Adrenal gland (tissue), 9 donors: ENCODE measurements at regions not wholly inside any gene's neighbourhood (a gene's known extent, or its start where the extent isn't known, plus 50 kb on each side); places are given as distances from the start of the nearest gene placed in this dataset.

Experiments used
- DNase-seq, 7 donors: peaks; one replicate each; pipeline ENCODE4 v3.0.0-alpha.2; 2019 to 2020
- H3K27ac ChIP-seq, 5 donors: fragments of 200-600 bp; sonication (generic) in 4 of 5; 1 replicate in 3 of 5; 2 replicates in 2 of 5; pipeline versions ENCODE4 v1.5.1 to v1.8.0; 2016 to 2020; ENCODE audit warnings: mild to moderate bottlenecking in 1 of 5
- H3K27me3 ChIP-seq: fragments of 200-600 bp; 2 replicates; pipeline ENCODE4 v1.8.0; 2021
- H3K36me3 ChIP-seq, 2 donors: fragments of 200-600 bp; replicated peaks in 1 of 2; 1 replicate in 1 of 2; 2 replicates in 1 of 2; pipeline versions ENCODE4 v1.5.1 to v1.8.0; 2018 to 2022
- H3K4me1 ChIP-seq, 2 donors: fragments of 200-600 bp; replicated peaks in 1 of 2; 1 replicate in 1 of 2; 2 replicates in 1 of 2; pipeline versions ENCODE4 v1.5.1 to v1.8.0; 2018 to 2021
- H3K4me3 ChIP-seq, 4 donors: fragments of 200-600 bp; sonication (generic) in 3 of 4; one replicate each; pipeline ENCODE4 v1.5.1; 2016 to 2018
- H3K9me3 ChIP-seq, 3 donors: fragments of 200-600 bp; sonication (generic) in 1 of 3; replicated peaks in 1 of 3; 1 replicate in 2 of 3; 2 replicates in 1 of 3; pipeline versions ENCODE4 v1.5.1 to v1.8.0; 2016 to 2021
- CTCF ChIP-seq, 6 experiments: fragments of 450-650 bp in 4 of 6; fragments of 200-600 bp in 2 of 6; sonication (generic) in 1 of 6; IDR thresholded peaks; 1 replicate in 5 of 6; 2 replicates in 1 of 6; pipeline versions ENCODE4 v1.5.1 to v1.8.0; 2016 to 2021; ENCODE audit warnings: antibody characterized with exemption in 6 of 6, mild to moderate bottlenecking in 2 of 6, moderate library complexity in 1 of 6
- POLR2A ChIP-seq, 2 donors: fragments of 450-650 bp; IDR thresholded peaks; one replicate each; pipeline ENCODE4 v1.6.1; 2017; ENCODE audit warnings: antibody characterized with exemption in 2 of 2, mild to moderate bottlenecking in 2 of 2, moderate library complexity in 1 of 2
- WGBS, 4 donors: extraction: QIAGEN DNeasy Blood & Tissue Kit in 2 of 4; methylation state at CpG; one replicate each; pipeline versions ENCODE4 v1.1.5 to v1.1.7; 2013 to 2017; 5-methylcytosine and 5-hydroxymethylcytosine counted together
- intact Hi-C, 2 donors: fragments of 100-400 bp; cut with DNase I; formaldehyde crosslinking; loops; one replicate each; pipeline versions ENCODE4 v1.14.1 to v1.15.0; 2022 to 2023
- donor health status: healthy with polysubstance abuse.
- donor health status: Bipolar disorder and iron deficiency.
- donor health status: DM: yes; HTN: yes; CAD: no.
- donor health status: DM: no; HTN: no; CAD: no.
- donor health status: DM: no; HTN: no; CAD: no.

- no peak for DNase-seq
- H3K36me3 ChIP-seq, result no peaks in the 10 kb centered on the region
- intact Hi-C loops, result no loop called here
- no peaks in the 10 kb centered on the region for H3K4me1 ChIP-seq
- H3K9me3 ChIP-seq, result no peaks in the 10 kb centered on the region
- H3K4me3 ChIP-seq, result no peak overlapping the region
- no peak overlapping the region for H3K27ac ChIP-seq
- 86 to 96% (median 89%) methylated on average over 1 of the region's 1 CpG for WGBS, 4 donors
- H3K27me3 ChIP-seq, result no peaks in the 10 kb centered on the region
- TF ChIP-seq CTCF (IDR thresholded peaks at IDR 0.05) (no peak), POLR2A (IDR thresholded peaks at IDR 0.05) (no peak)
These were observed 808.4 kb downstream of the BCL11A start for GRCh38 chr2:59745085-59745484.

GRCh38 chr2:59744436-59744835, 809.0 kb downstream of the BCL11A start:
- H3K4me1 ChIP-seq, result no peaks in the 10 kb centered on the region
- H3K27me3 ChIP-seq, result no peaks in the 10 kb centered on the region
- WGBS, 4 donors, result 33 to 44% (median 41%) methylated on average over 1 of the region's 1 CpG
- TF ChIP-seq CTCF (IDR thresholded peaks at IDR 0.05) (no peak), POLR2A (IDR thresholded peaks at IDR 0.05) (no peak)
- no peak overlapping the region for H3K4me3 ChIP-seq
- H3K36me3 ChIP-seq, result no peaks in the 10 kb centered on the region
- no peak overlapping the region for H3K27ac ChIP-seq
- intact Hi-C loops, result no loop called here
- no peak for DNase-seq
- no peaks in the 10 kb centered on the region for H3K9me3 ChIP-seq

GRCh38 chr2:59741840-59742239, 811.6 kb downstream of the BCL11A start:
- Histone ChIP-seq H3K9me3 (no peaks in the 10 kb centered on the region), H3K27ac (no peak overlapping the region), H3K27me3 (no peaks in the 10 kb centered on the region), H3K36me3 (no peaks in the 10 kb centered on the region), H3K4me3 (no peak overlapping the region), H3K4me1 (no peaks in the 10 kb centered on the region)
- no peak for DNase-seq
- intact Hi-C loops, result no loop called here
- no peak for TF ChIP-seq CTCF (IDR thresholded peaks at IDR 0.05)
- no peak for TF ChIP-seq POLR2A (IDR thresholded peaks at IDR 0.05)
- 67 to 85% (median 81%) methylated on average over 3 of the region's 3 CpGs for WGBS, 4 donors

- intact Hi-C loops, result no loop called here
- Histone ChIP-seq H3K4me1 (no peaks in the 10 kb centered on the region), H3K27me3 (no peaks in the 10 kb centered on the region), H3K27ac (no peak overlapping the region), H3K9me3 (no peaks in the 10 kb centered on the region), H3K4me3 (no peak overlapping the region), H3K36me3 (no peaks in the 10 kb centered on the region)
- DNase-seq, result no peak
- WGBS, 4 donors, result 75 to 88% (median 83%) methylated on average over 4 of the region's 4 CpGs
- TF ChIP-seq CTCF (IDR thresholded peaks at IDR 0.05) (no peak), POLR2A (IDR thresholded peaks at IDR 0.05) (no peak)
These were observed 814.3 kb downstream of the BCL11A start for GRCh38 chr2:59739166-59739565.
